ENCODE measurements at regions not wholly inside any gene's neighbourhood (a gene's known extent, or its start where the extent isn't known, plus 50 kb on each side); places are given as distances from the start of the nearest gene placed in this dataset.

GRCh38 chr6:91562955-91563354 is 976.1 kb upstream of the MAP3K7 start:
- no peak for TF ChIP-seq CTCF (optimal IDR thresholded peaks at IDR 0.05 in 1 of 3, IDR thresholded peaks at IDR 0.05 in 1 of 3, conservative IDR thresholded peaks at IDR 0.05 in 1 of 3; ENCODE audit: extremely low read depth in 1 of 3, insufficient read depth in 2 of 3, low read length in 3 of 3)
- no peak for TF ChIP-seq EZH2 (IDR thresholded peaks at IDR 0.05; ENCODE audit: low read length)
- Histone ChIP-seq H3K9ac (ENCODE audit: control insufficient read depth, extremely low read depth, insufficient read depth, low read length) (no peak overlapping the region), H3K27ac (ENCODE audit: control insufficient read depth, insufficient read depth, low read length) (no peak overlapping the region), H3K27me3 (ENCODE audit: control insufficient read depth, extremely low read depth, insufficient read depth, low read length) (no peaks in the 10 kb centered on the region), H3K9me1 (ENCODE audit: control insufficient read depth, extremely low read depth, insufficient read depth, low read length) (no peaks in the 10 kb centered on the region), H2AFZ (ENCODE audit: control insufficient read depth, low read length) (no peak overlapping the region), H3K4me3 (ENCODE audit: control insufficient read depth in 2 of 3, extremely low read depth in 1 of 3, insufficient read depth in 2 of 3, low read depth in 1 of 3, low read length in 3 of 3) (no peak overlapping the region), H3K36me3 (ENCODE audit: control insufficient read depth in 2 of 2, extremely low read depth in 1 of 2, insufficient read depth in 2 of 2, low read length in 2 of 2) (no peaks in the 10 kb centered on the region), H3K9me3 (ENCODE audit: control insufficient read depth, low read depth, low read length) (no peaks in the 10 kb centered on the region), H3K4me1 (ENCODE audit: control insufficient read depth, extremely low read depth, insufficient read depth, low read length) (no peaks in the 10 kb centered on the region), H3K79me2 (ENCODE audit: control insufficient read depth, insufficient read depth, low read length) (no peaks in the 10 kb centered on the region), H3K4me2 (ENCODE audit: control insufficient read depth, extremely low read depth, insufficient read depth, low read depth, low read length) (no peak overlapping the region), H4K20me1 (ENCODE audit: control insufficient read depth, extremely low read depth, insufficient read depth, low read length) (no peaks in the 10 kb centered on the region)
- FAIRE-seq (no peak), DNase-seq (ENCODE audit: low read depth, low spot score) (no peak)
- dilution Hi-C loops (cut with MboI; ENCODE audit: extremely low pct_ligation_motif_present, low sequenced_read_pairs) = no loop called here

GRCh38 chr6:91560409-91560808 is 973.5 kb upstream of the MAP3K7 start:
- no peaks in the 10 kb centered on the region for H3K9me3 ChIP-seq (ENCODE audit: control insufficient read depth, low read depth, low read length)
- H3K4me3 ChIP-seq (ENCODE audit: control insufficient read depth in 2 of 3, extremely low read depth in 1 of 3, insufficient read depth in 2 of 3, low read depth in 1 of 3, low read length in 3 of 3) = no peak overlapping the region
- H3K4me1 ChIP-seq (ENCODE audit: control insufficient read depth, extremely low read depth, insufficient read depth, low read length) = no peaks in the 10 kb centered on the region
- FAIRE-seq (no peak), DNase-seq (ENCODE audit: low read depth, low spot score) (no peak)
- H3K9me1 ChIP-seq (ENCODE audit: control insufficient read depth, extremely low read depth, insufficient read depth, low read length) = no peaks in the 10 kb centered on the region
- H3K36me3 ChIP-seq (ENCODE audit: control insufficient read depth in 2 of 2, extremely low read depth in 1 of 2, insufficient read depth in 2 of 2, low read length in 2 of 2) = no peaks in the 10 kb centered on the region
- dilution Hi-C loops (cut with MboI; ENCODE audit: extremely low pct_ligation_motif_present, low sequenced_read_pairs) = no loop called here
- H2AFZ ChIP-seq (ENCODE audit: control insufficient read depth, low read length) = no peak overlapping the region
- H3K9ac ChIP-seq (ENCODE audit: control insufficient read depth, extremely low read depth, insufficient read depth, low read length) = no peak overlapping the region
- H3K4me2 ChIP-seq (ENCODE audit: control insufficient read depth, extremely low read depth, insufficient read depth, low read depth, low read length) = no peak overlapping the region
- H3K27me3 ChIP-seq (ENCODE audit: control insufficient read depth, extremely low read depth, insufficient read depth, low read length) = no peaks in the 10 kb centered on the region
- no peaks in the 10 kb centered on the region for H3K79me2 ChIP-seq (ENCODE audit: control insufficient read depth, insufficient read depth, low read length)
- TF ChIP-seq EZH2 (IDR thresholded peaks at IDR 0.05; ENCODE audit: low read length) (no peak), CTCF (optimal IDR thresholded peaks at IDR 0.05 in 1 of 3, IDR thresholded peaks at IDR 0.05 in 1 of 3, conservative IDR thresholded peaks at IDR 0.05 in 1 of 3; ENCODE audit: extremely low read depth in 1 of 3, insufficient read depth in 2 of 3, low read length in 3 of 3) (no peak)
- no peak overlapping the region for H3K27ac ChIP-seq (ENCODE audit: control insufficient read depth, insufficient read depth, low read length)
- no peaks in the 10 kb centered on the region for H4K20me1 ChIP-seq (ENCODE audit: control insufficient read depth, extremely low read depth, insufficient read depth, low read length)

All from keratinocyte (primary cell).